KMS-11 (cell line): ENCODE measurements at regions not wholly inside any gene's neighbourhood (a gene's known extent, or its start where the extent isn't known, plus 50 kb on each side); places are given as distances from the start of the nearest gene placed in this dataset.

ENCODE experiments used
- H2AFZ ChIP-seq: fragments of 200-600 bp; sonication (generic); 2 replicates; pipeline ENCODE4 v1.6.1; 2016; ENCODE audit warnings: antibody characterized with exemption, mixed run types, low read depth
- H3K27ac ChIP-seq: fragments of 200-600 bp; sonication (generic); 2 replicates; pipeline ENCODE4 v1.6.1; 2016; ENCODE audit warnings: mild to moderate bottlenecking, mixed run types
- H3K27me3 ChIP-seq: fragments of 200-600 bp; sonication (generic); 2 replicates; pipeline ENCODE4 v1.6.1; 2017; ENCODE audit warnings: mild to moderate bottlenecking, low read depth, mixed run types, moderate library complexity; ENCODE audit not compliant: insufficient read depth
- H3K36me3 ChIP-seq: fragments of 200-600 bp; sonication (generic); 2 replicates; pipeline ENCODE4 v1.6.1; 2017; ENCODE audit warnings: mild to moderate bottlenecking, mixed run types; ENCODE audit not compliant: insufficient read depth
- H3K4me1 ChIP-seq: fragments of 200-600 bp; sonication (generic); 2 replicates; pipeline ENCODE4 v1.6.1; 2016; ENCODE audit warnings: mild to moderate bottlenecking, low read depth, mixed run types; ENCODE audit not compliant: poor library complexity, severe bottlenecking
- H3K4me2 ChIP-seq: fragments of 200-600 bp; sonication (generic); 2 replicates; pipeline ENCODE4 v1.7.0; 2016; ENCODE audit warnings: mild to moderate bottlenecking, mixed run types
- H3K4me3 ChIP-seq: fragments of 200-600 bp; sonication (generic); IDR thresholded peaks from 2 replicates; pipeline ENCODE4 v1.6.1; 2017; ENCODE audit warnings: low read depth, low read length, mixed read lengths; ENCODE audit not compliant: insufficient read depth
- H3K79me2 ChIP-seq: fragments of 200-600 bp; sonication (generic); 2 replicates; pipeline ENCODE4 v1.6.1; 2016; ENCODE audit warnings: low read depth, mixed run types; ENCODE audit not compliant: insufficient read depth
- H3K9ac ChIP-seq: fragments of 200-600 bp; sonication (generic); 2 replicates; pipeline ENCODE4 v1.6.1; 2016; ENCODE audit warnings: mild to moderate bottlenecking, mixed run types
- H4K20me1 ChIP-seq: fragments of 200-600 bp; sonication (generic); 2 replicates; pipeline ENCODE4 v1.6.1; 2016; ENCODE audit warnings: mild to moderate bottlenecking, mixed run types; ENCODE audit not compliant: insufficient read depth
- CTCF ChIP-seq: fragments of 200-600 bp; sonication (generic); conservative IDR thresholded peaks from 2 replicates; pipeline ENCODE4 v1.6.1; 2017; ENCODE audit warnings: low read depth, mild to moderate bottlenecking, antibody characterized with exemption, low read length, moderate library complexity, mixed read lengths

DNA sequence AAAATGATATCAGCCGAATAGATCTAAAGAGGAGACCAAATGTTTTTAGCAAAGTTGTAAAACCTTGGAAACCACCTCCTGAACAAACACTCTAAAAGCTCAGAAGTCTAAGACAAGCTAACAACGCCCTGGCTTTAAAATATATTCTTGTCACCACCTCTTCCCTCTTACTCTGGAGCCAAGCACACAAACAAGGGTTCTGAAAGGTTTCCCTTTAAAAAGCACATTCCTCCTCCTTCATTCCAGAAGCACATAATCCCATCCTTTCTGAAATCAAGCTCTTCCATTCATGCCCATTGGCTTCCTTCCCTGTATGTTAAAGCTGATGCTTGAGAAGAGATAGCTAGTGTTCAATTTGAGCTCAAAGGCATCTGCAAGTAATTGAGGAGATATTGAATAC, 382.0 kb downstream of the LNPK start:
- H3K36me3 ChIP-seq: no peaks in the 10 kb centered on the region
- H3K4me2 ChIP-seq: no peak overlapping the region
- H3K4me1 ChIP-seq: no peaks in the 10 kb centered on the region
- H3K4me3 ChIP-seq: no peak overlapping the region
- no peaks in the 10 kb centered on the region for H3K27me3 ChIP-seq
- H2AFZ ChIP-seq: no peak overlapping the region
- H3K27ac ChIP-seq: no peak overlapping the region
- H3K9ac ChIP-seq: no peak overlapping the region
- TF ChIP-seq CTCF: no peak
- H3K79me2 ChIP-seq: no peaks in the 10 kb centered on the region
- H4K20me1 ChIP-seq: no peaks in the 10 kb centered on the region

- Histone ChIP-seq H3K9ac (no peak overlapping the region), H3K27me3 (no peaks in the 10 kb centered on the region), H3K79me2 (no peaks in the 10 kb centered on the region), H2AFZ (no peak overlapping the region), H4K20me1 (no peaks in the 10 kb centered on the region), H3K27ac (no peak overlapping the region), H3K36me3 (no peaks in the 10 kb centered on the region), H3K4me3 (no peak overlapping the region), H3K4me1 (no peaks in the 10 kb centered on the region), H3K4me2 (no peak overlapping the region)
- no peak for TF ChIP-seq CTCF
Observed at GRCh38 chr2:175619179-175620045, 382.7 kb downstream of the LNPK start.

- no peak overlapping the region for H3K9ac ChIP-seq
- H3K27ac ChIP-seq: no peak overlapping the region
- H2AFZ ChIP-seq: no peak overlapping the region
- no peaks in the 10 kb centered on the region for H3K36me3 ChIP-seq
- H3K79me2 ChIP-seq: no peaks in the 10 kb centered on the region
- TF ChIP-seq CTCF: no peak
- H3K4me3 ChIP-seq: no peak overlapping the region
- H3K4me1 ChIP-seq: no peaks in the 10 kb centered on the region
- no peaks in the 10 kb centered on the region for H4K20me1 ChIP-seq
- no peak overlapping the region for H3K4me2 ChIP-seq
- H3K27me3 ChIP-seq: no peaks in the 10 kb centered on the region
Observed at GRCh38 chr2:175612280-175612679, 389.8 kb downstream of the LNPK start.

GRCh38 chr2:175606010-175606841, 395.8 kb downstream of the LNPK start:
- H3K4me2 ChIP-seq: no peak overlapping the region
- no peaks in the 10 kb centered on the region for H4K20me1 ChIP-seq
- TF ChIP-seq CTCF: no peak
- H3K4me3 ChIP-seq: no peak overlapping the region
- no peak overlapping the region for H3K9ac ChIP-seq
- no peaks in the 10 kb centered on the region for H3K36me3 ChIP-seq
- H3K79me2 ChIP-seq: no peaks in the 10 kb centered on the region
- H3K27me3 ChIP-seq: no peaks in the 10 kb centered on the region
- no peak overlapping the region for H2AFZ ChIP-seq
- H3K27ac ChIP-seq: no peak overlapping the region
- H3K4me1 ChIP-seq: no peaks in the 10 kb centered on the region
